Chondrocyte (in vitro differentiated cells): ENCODE measurements at regions not wholly inside any gene's neighbourhood (a gene's known extent, or its start where the extent isn't known, plus 50 kb on each side); places are given as distances from the start of the nearest gene placed in this dataset.
"Not testable (repeated sequence)": the region's sequence is repeated elsewhere in the genome, so short reads cannot be mapped to it uniquely, and the experiment has no call there.

Experiments used
- DNase-seq: peaks from one replicate; pipeline ENCODE4 v3.0.0; 2021; ENCODE audit warnings: mixed read lengths, low spot score
- H3K27ac Mint-ChIP-seq: one replicate; pipeline ENCODE4 v1.8.0; 2021; ENCODE audit warnings: mild to moderate bottlenecking, moderate library complexity, mixed read lengths; ENCODE audit not compliant: unreplicated experiment
- H3K27me3 Mint-ChIP-seq: 2 replicates; pipeline ENCODE4 v1.8.0; 2021; ENCODE audit warnings: low read depth, mixed read lengths
- H3K36me3 Mint-ChIP-seq: 2 replicates; pipeline ENCODE4 v1.8.0; 2021; ENCODE audit warnings: low read depth, mixed read lengths
- H3K4me1 Mint-ChIP-seq: 2 replicates; pipeline ENCODE4 v1.8.0; 2021; ENCODE audit warnings: low read depth, mild to moderate bottlenecking, mixed read lengths
- H3K4me3 Mint-ChIP-seq: one replicate; pipeline ENCODE4 v1.8.0; 2021; ENCODE audit warnings: mild to moderate bottlenecking, moderate library complexity, mixed read lengths; ENCODE audit not compliant: unreplicated experiment
- H3K9me3 Mint-ChIP-seq: 2 replicates; pipeline ENCODE4 v1.8.0; 2021; ENCODE audit warnings: low read depth, mixed read lengths
- CTCF ChIP-seq: fragments of 200-600 bp; sonication (generic); IDR thresholded peaks from 2 replicates; pipeline ENCODE4 v1.5.0; 2021; ENCODE audit warnings: antibody characterized with exemption, mild to moderate bottlenecking, moderate library complexity

DNA sequence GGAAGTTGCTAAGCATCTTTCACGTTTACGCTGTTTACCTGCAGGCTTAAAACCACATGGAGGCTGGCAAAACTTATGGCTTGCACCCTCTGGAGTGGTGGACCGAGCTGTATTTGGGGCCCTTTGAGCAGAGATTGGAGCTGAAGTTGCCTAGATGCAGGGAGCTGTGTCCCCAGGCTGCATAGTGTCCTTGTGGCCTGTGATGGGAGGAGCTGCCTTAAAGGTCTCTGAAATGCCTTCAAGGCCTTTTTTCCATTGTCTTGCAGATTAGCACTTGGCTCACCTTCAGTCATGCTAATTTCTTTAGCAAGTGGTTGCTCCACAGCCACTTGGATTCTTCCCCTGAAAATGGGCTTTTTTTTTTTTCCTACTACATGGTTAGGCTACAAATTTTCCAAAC is 81.5 kb upstream of the CHD1 start:
- H3K4me3 Mint-ChIP-seq = no peak overlapping the region

DNA sequence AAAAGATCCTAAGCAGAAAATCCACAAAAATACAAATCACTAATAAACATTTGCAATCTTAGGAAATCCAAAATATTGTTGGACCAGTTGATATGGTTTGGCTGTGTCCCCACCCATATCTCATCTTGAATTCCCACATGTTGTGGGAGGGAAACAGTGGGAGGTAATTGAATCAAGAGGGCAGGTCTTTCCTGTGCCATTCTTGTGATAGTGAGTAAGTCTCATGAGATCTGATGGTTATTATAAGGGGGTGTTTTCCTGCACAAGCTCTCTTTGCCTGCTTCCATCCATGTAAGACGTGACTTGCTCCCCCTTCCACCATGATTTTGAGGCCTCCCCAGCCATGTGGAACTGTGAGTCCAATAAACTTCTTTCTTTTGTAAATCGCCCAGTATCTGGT is 79.2 kb upstream of the CHD1 start:
- not testable (repeated sequence) for DNase-seq, H3K27me3 Mint-ChIP-seq, H3K9me3 Mint-ChIP-seq, H3K4me3 Mint-ChIP-seq, H3K4me1 Mint-ChIP-seq, H3K36me3 Mint-ChIP-seq, H3K27ac Mint-ChIP-seq

More for the DNA sequence above, 81.5 kb upstream of the CHD1 start:
- TF ChIP-seq CTCF = no peak
- Mint-ChIP-seq H3K9me3 (peaks cover 5% of the 10 kb centered on the region), H3K36me3 (no peaks in the 10 kb centered on the region), H3K27ac (no peak overlapping the region), H3K27me3 (no peaks in the 10 kb centered on the region), H3K4me1 (no peaks in the 10 kb centered on the region)
- DNase-seq = no peak

DNA sequence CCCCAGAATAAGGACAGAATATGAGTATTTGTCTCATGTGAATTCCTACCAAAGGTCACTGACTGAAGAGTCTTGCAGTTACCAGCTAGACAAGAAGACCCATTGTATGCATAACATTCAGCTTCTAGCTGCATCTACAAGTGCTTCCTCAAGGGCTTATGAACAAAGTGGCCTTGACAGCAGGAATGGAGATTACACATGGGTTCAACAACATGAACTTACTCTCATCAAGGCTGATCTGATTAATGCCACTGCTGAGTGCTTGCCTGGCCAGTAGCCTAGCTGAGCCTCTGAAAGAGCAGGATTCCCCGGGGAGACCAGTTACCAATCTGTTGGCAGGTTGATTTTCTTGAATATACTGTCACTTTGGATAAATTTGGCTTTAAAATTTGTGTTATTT is 76.7 kb upstream of the CHD1 start:
- H3K4me1 Mint-ChIP-seq = no peaks in the 10 kb centered on the region
- TF ChIP-seq CTCF = no peak
- no peak for DNase-seq
- H3K4me3 Mint-ChIP-seq = no peak overlapping the region
- peaks cover under 1% of the 10 kb centered on the region for H3K9me3 Mint-ChIP-seq
- no peak overlapping the region for H3K27ac Mint-ChIP-seq
- H3K36me3 Mint-ChIP-seq = no peaks in the 10 kb centered on the region
- H3K27me3 Mint-ChIP-seq = no peaks in the 10 kb centered on the region

DNA sequence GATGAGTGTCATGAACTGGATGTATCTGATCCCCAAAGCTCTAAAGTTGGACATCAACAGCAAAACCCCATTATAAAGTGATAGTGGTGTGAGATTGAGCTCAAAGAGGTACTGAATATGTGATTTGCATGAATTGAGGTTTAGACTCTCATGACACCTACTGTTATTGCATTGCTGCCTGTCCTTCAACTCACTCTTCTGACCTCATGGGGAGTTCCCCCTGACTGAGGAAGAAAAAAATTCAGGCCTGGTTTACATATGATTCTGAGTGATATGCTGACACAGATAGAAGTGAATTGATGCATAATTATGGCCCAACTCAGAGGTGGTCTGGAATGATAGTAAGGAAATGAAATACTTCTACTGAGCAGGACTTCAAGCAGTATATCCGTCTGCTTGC is 76.2 kb upstream of the CHD1 start:
- Mint-ChIP-seq H3K27ac (no peak overlapping the region), H3K4me1 (no peaks in the 10 kb centered on the region), H3K9me3 (no peaks in the 10 kb centered on the region), H3K4me3 (no peak overlapping the region), H3K36me3 (no peaks in the 10 kb centered on the region), H3K27me3 (no peaks in the 10 kb centered on the region)
- TF ChIP-seq CTCF = no peak
- no peak for DNase-seq

GRCh38 chr5:99000876-99001275 is 72.1 kb upstream of the CHD1 start:
- no peak for TF ChIP-seq CTCF

DNA sequence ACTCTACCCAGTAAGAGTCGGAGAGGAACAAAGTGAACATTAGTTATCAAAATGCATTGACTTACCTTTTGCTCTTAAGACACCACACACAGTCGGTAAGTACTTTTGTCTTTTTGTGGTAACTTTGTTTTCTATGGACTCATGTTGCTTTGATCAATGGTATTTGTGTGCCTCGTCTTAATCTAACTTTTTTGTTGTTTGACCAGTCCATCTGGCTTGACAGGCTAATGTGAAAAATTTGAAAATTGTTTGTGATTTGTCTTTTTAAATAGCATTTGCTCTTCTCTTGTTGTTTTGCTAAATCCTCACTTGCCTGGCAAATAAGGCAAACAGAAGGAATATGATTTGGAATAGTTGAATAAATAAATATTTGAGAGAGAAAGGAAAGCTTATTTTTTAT is 71.4 kb upstream of the CHD1 start:
- Mint-ChIP-seq H3K36me3 (no peaks in the 10 kb centered on the region), H3K4me1 (no peaks in the 10 kb centered on the region), H3K9me3 (no peaks in the 10 kb centered on the region), H3K27ac (no peak overlapping the region), H3K4me3 (no peak overlapping the region), H3K27me3 (no peaks in the 10 kb centered on the region)
- TF ChIP-seq CTCF = no peak
- DNase-seq = no peak

More at GRCh38 chr5:99000876-99001275, 72.1 kb upstream of the CHD1 start:
- Mint-ChIP-seq H3K36me3 (no peaks in the 10 kb centered on the region), H3K9me3 (no peaks in the 10 kb centered on the region), H3K4me3 (no peak overlapping the region), H3K4me1 (no peaks in the 10 kb centered on the region), H3K27me3 (no peaks in the 10 kb centered on the region), H3K27ac (no peak overlapping the region)
- no peak for DNase-seq
